HG02571 (cell line): ENCODE measurements at regions not wholly inside any gene's neighbourhood (a gene's known extent, or its start where the extent isn't known, plus 50 kb on each side); places are given as distances from the start of the nearest gene placed in this dataset.
"Not testable (repeated sequence)": the region's sequence is repeated elsewhere in the genome, so short reads cannot be mapped to it uniquely, and the experiment has no call there.

Source experiments
- ATAC-seq: cut with Tn5 transposase; IDR thresholded peaks from one replicate; pipeline ENCODE4 v1.9.1; 2021; ENCODE audit warnings: mild to moderate bottlenecking, moderate library complexity; ENCODE audit not compliant: unreplicated experiment

DNA sequence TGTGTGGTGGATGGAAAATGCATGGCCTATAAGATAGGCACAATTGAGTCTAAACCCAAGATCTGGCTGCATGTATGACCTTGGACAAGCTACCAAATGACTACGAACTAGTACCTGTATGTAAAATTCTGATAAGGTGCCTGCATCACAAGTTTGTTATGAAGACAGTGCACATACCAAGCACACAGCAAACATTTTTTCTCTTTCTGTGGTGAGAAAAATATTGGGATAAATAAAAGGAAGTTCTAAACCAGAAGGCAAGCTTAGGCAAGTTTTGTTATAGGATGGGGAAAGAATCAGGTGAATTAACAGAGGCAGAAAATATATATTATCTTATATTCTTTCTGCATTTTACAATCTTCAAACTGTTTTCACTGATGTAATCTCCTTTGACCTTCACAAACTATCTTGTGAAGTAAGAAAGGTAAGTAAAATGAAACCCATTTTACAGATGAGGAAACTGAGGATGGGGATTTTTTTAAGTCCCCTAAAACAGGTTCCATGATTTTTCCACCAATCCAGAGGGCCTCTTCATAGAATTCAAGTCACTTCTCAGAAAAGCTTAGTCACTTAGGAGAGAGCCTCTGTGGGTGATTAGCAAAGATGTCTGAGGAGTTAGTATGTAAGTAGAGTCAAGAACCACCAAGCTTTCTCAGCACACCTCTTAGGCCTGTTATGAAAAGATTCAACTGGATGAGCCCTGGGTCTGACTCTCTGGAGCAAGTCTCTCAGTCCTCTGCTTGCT is 132.0 kb upstream of the RAP1B start:
- no peak for ATAC-seq

DNA sequence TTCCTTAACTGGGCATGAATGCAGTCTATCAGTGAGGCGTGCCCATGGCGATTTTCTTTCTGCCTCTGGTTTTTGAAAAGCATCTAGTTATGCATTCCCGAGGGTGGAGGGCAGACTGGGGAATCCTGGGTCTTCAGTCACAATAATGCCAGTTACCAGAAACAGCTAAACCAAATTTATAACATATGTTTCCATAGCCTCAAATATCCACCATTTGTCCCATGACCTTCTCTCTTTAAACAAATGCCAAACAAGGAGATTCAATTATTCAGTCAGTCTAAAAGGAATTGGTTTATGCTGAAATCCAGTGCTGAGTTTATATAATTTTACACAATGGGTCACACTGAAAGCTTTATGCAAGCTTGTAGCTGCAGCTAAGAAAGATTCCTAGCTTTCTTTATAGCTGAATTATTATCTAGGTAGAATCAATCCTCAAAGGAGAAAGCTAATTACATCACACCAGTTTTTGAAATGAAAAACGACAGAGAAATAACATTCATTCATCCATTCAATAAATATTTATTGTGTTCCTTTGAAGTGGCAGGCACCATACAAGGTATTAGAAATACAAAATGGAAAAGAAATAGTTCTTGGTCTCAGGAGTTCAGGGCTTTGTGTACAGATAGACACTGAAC is 131.3 kb upstream of the RAP1B start:
- no peak for ATAC-seq

DNA sequence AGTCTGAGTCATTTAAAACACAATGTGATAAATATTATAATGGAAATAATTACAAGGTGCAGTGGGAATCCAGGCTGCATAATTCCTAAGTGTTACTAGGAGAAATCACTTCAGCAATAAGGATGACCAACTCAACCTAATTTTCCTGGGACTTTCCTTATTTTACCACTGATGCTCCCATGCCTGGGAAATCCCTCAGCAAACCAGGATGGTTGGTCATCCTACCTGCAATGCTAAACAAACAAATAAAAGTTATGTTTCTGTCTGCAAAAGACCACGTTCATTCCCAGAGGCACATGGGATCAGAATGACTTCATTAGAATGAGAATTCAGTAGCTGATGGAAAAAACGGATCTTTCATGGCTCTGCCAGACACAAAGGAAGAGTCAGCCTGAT is 130.8 kb upstream of the RAP1B start:
- no peak for ATAC-seq

DNA sequence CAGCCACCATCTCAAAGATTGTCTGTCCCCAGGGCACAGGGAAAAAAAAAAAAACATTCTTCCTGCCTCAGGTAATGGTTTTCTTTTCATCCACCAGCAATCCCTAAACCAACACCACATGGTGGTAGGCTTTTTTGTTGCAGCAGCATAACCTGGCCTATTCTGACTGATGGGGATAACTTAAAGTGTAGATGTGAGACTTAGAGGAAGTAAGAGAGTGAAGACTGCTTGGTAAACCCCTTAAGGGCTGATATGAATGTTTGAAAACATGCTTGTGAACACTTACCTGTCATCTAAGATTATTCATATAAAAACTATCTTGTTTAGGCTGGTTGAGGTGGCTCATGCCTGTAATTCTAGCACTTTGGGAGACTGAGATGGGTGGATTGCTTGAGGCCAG is 130.2 kb upstream of the RAP1B start:
- ATAC-seq = no peak

DNA sequence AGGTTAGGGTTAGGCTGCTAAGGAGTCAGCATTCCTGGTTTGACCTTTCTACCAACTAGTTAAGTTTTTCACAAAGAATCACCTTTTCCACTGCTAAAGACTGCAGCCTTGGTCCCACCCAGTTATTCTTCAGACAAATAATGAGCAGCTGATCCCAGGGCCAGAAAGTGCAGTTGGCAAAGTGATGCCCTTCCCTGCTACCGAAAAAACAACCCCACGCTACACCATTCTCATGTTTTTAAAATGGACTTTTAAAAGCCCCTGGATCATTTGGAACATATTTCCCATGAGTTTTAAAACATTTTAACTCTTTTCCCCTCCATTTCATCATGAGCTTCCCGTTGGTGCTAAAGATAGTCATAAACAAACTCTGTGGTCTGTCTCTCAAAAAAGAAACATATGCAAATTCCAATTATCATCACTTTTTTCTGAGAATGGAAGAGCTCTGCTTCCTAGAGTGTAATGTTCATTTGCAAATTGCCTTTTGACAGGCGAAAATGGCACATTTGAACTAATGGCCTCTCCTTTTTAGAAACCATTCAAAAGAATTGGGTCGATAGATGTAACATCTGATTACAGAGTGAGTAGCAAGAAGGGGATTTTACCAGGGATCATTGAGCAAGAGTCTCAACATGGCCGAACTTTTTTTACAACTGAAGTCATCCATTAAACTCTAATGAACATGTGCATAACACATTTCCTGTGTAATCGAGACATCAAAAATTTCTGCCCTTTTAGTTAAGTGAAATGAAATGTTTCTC is 129.3 kb upstream of the RAP1B start:
- ATAC-seq = peak; percentile 53

DNA sequence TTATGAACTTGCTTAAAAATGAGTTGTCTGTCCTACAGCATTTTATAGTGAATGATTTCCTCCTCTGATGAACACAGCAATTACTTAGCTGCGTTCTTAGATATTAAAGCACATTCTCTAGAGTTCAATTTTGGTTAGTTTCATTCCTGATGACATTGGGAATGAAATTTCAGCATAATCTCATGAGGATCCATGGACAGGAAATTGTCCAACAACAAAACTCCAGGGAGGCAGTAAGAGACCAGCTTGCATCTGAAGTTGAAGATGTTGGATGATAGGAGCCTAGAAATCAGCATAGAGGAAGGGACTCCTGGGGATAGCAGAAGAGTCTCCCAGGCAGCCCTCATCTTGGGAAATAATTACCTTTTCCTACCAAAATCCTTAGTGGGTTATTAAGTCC is 128.7 kb upstream of the RAP1B start:
- no peak for ATAC-seq

DNA sequence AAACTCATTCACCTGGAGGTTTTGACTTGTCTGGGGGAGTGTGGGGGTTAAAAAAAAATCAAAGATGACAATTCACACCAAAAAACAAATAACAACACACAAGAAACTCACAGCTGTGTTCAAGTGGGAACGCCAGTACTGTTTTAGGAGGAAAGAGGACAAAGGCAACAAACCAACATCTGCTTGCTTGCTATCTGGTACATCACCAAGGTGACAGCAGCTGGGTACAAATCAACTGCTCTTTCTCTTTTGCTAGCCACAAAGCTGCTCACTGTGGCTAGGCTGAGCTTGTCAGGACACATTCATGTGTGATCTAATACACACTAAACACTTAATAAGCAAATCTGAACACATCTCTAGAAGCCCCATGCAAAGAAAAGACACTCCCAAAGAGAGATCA is 128.0 kb upstream of the RAP1B start:
- ATAC-seq = peak; percentile 89

DNA sequence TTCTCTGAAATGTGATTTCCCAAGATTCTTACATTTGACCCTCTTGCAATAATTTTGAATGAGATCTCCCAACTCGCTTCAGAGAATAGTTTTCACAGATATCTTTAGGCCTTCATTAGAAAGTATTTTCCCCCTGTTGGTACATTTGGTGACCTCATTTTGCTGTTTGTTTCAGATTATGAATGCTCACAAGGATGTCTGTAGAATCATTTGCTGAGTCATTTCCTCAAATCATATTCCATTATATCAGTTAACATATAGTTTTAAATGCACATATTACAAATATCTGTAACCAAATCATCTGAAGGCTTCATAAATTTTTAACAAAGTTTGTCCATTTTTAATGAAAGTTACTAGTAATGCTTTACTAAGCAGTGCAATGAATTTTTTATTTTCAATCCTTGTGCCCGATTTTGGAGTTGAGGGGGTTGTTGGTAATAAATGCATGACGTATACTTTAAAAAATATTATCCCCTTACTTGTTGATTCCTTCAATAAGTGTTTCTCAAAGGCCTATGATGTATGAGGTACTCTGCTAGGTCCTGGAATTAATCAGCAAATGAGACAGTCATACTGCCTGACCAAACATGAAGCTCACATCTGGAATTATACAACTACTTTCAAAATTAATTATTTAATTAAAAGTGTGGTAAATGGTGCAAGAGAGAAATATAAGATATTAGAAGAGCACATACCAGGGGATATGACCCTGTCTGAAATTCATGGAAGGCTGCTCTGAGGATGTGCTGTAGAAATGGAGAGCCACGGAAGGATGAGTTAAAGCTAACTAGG is 126.9 kb upstream of the RAP1B start:
- no peak for ATAC-seq

DNA sequence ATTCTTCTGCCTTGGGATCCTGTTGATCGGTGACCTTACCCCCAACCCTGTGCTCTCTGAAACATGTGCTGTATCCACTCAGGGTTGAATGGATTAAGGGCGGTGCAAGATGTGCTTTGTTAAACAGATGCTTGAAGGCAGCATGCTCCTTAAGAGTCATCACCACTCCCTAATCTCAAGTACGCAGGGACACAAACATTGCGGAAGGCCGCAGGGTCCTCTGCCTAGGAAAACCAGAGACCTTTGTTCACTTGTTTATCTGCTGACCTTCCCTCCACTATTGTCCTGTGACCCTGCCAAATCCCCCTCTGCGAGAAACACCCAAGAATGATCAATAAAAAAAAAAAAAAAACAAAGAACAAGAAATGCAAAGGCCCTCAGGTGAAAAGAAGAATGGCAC is 126.1 kb upstream of the RAP1B start:
- ATAC-seq = not testable (repeated sequence)

DNA sequence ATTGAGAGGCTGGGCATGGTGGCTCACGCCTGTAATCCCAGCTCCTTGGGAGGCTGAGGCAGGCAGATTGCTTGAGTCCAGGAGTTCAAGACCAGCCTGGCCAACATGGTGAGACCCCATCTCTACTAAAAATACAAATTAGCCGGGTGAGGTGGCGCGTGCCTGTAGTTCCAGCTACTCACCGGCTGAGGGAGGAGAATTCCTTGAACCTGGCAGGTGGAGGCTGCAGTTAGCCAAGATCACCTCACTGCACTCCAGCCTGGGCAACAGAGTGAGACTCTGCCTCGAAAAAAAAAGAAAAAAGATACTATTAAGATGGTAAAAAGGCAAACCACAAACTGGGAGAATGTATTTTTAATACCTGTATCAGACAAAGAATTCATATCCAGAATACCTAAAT is 124.2 kb upstream of the RAP1B start:
- not testable (repeated sequence) for ATAC-seq

DNA sequence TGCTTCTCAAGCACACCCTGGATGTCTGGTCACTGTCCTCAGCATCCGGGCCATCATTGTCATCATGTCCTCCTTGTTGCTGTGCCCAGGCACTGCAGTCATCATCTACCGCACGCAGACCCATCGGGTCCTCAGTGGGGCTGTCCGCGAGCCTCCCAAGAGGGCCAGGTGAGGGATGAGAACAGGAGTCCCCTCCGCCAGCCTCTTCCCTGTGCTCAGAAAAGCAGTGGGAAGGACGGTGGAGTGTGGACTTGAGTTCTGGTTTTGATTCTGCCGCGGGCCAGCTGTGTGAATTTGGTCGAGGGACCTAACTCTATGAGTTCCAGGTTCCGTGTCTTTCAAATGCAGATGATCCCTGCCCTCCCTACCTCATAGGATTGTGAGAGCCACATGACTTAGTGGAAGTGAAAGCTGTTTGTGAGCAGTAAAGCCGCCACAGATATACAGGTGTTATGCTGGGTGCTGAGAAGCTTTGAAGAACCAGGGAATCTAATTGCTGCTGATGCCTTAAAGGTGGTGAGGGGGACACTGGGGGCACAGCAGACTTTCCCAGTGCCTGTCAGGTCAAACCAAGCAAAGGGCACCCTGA is 122.9 kb upstream of the RAP1B start:
- no peak for ATAC-seq

DNA sequence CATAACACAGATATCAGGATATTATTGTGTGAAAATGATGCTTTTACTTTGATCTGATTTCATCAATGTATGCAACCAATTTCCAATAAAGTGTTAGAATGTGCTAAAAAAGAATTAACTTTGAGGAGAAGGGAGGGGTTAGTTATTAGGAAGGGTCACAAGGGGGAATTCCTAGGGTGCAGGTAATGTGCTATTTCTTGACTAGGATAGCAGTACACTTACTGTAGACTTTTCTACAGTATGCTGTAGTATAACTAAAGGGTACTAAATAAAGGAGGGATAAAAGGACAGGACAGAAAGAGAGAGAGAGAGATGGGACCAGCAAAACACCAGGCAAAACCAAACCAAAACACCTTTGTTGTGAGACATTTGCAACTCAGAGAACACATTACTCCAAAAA is 121.4 kb upstream of the RAP1B start:
- no peak for ATAC-seq

DNA sequence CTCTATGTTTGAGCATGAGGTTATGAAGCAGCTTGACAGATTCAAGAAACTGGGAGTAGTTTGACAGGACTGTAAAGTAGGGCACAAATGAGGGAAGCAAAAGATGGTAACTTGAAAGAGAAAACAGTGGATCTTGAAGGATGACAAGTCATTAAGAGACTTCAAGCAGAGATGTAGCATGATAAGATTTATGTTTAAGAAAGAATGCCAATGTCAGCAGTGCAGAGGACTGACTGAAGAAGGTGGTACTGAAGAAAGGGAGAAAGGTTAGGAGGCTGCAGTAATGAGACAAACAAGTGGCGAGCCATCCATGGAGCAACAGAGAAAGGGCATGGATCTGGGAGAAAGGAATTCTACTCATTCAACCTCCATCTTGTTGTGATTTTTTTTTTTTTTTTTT is 120.2 kb upstream of the RAP1B start:
- no peak for ATAC-seq

DNA sequence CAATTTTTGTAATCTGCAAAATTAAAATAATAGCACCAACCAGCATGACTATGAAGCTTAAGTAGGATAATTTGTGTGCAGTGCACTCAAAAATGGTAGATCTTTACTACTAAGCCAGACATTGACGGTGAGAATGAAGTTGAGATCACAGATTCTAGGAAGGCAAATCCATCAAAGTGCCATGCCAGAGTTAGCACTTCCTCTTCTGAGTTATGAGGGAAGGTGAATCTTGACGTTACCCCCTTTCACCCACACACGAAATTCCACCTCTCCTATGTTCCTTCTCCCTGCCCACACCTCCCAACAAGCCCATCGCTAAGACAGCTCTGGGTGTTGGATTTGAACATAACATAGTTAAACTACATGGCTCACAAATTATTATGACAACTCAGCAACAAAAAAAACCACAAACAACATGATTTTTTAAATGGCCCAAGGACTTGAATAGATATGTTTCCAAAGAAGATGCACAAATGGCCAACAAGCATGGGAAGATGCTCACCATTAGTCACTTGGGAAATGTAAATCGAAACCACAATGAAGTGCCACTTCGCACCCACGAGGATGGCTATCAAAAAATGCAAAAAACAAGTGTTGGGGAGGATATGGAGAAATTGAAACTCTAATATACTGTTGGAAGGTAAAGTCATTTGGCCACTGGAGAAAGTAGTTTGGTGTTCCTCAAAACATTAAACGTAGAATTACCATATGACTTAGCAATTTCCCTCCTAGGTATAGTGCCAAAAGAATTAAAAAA is 119.3 kb upstream of the RAP1B start:
- no peak for ATAC-seq

DNA sequence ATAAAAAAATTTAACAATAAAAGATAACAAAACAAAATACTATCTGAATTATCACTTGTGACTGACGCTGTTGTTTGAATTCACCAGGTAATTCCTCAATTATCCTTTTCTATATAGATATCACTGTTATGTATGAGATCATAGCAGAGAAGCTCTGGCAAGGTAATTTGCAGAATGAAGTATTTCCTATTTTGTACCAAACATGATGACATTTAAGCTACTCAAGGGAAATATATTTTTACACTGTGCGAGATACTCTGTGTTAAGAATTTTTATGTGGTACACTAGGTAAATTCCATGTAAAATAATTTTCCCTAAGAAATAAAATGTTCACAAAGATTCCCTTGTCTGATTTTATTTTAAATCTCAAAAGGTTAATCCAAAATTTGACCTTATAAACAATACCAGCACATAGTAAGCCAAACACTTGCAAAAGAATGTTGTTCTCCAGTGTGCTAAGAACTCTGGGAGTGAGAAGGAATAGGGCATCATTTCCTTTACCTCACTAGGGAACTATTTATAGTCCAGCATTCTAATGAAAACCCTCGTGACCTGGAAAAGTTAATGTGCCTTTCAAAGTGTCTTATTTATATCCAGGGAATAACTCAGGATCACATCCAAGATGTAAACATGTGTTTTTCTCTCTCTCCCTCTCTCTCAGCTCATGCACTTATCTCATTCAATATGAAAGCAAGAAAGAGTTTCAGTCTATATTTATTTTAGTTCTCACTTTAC is 115.2 kb upstream of the RAP1B start:
- no peak for ATAC-seq

DNA sequence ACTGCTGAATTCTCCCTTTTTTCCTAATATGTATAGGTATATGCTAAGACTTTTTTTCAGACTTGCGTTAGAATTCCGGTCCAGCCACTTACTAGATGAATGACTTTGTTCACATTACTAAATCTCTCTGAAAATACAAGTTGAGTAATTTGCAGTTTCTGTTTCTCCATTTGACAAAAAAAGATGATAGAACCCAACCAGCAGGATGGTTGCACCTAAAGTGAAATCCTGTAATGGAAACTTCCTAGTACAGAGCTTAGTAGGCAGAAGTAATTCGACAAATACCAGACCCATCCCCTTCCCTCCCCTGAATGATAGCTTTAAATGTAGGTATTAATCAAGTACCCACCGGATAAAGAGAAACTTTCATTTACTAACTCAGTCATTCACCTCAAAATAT is 113.6 kb upstream of the RAP1B start:
- peak; percentile 49 for ATAC-seq

DNA sequence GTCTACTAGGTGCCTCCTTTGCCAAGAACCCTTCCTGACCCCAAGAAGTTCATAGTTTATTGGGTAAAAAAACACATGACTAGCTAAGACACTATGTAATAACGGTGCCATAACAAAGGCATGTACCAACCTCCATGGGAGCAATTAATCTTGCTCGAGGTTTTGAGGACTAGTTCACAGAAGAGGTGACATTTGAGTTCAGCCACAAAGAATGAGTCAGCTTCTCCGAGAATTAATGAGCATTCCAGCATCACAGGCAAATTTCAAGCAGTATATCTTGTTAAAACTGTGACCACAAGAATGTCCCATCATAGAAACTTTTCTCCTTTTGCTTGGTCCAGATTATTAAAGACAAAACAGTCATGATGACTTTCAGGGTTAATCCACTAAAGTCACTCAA is 113.0 kb upstream of the RAP1B start:
- ATAC-seq = no peak

DNA sequence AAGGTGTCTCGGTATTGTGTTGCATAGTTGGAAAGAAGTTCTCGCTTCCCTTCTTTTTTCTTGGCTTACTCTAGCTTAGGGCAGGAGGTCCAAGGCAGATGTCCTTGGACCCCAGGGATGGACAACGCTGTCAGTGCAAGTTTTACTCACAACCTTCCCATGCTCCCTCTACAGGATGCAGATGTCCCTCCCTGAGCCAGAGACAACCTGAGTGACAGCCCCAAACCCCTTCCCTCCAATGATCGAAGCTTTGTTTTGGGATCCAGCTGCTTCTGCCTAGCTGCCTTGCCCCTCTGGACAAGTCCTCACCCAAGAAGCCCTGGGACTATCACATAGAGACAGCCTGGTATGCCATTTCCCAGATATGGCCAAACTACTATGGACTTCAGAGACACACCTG is 112.0 kb upstream of the RAP1B start:
- no peak for ATAC-seq

DNA sequence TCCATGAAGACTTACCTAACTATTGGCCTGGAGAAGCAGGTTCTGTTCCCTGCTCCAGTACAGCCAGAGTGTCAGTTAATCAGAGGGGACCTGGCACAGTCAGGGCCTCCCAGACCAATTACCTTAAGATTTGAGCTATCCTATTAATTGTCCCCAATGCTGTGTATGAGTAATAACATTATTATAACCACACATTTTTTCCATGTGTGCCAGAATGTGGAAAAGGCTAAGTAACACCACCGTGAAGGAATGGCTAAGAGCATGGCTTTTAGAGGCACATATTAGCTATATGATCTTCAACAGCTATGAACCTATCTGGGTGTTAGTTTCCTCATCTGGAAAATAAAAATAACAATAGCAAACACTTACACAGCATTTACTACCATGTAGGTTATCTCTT is 111.1 kb upstream of the RAP1B start:
- no peak for ATAC-seq

DNA sequence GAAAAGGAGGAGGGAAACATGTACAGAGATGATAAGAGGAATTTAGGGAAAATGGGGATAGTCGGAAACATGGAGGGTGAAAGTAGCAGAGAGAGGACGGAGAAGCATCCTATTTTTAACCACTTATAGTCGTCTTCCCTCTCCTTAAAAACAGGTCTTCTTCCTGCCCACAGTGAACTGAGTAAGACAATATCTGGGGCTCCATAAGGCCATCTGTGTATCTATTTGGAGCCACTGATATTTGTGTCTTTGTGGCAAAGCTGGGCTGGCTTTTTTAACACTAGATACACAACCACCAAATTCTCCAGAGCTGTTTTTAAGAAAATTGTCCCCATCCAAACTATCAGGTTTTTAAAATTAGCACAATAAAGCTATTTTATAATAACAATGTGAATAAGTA is 109.5 kb upstream of the RAP1B start:
- no peak for ATAC-seq
